GM10266 (cell line): ENCODE measurements at regions not wholly inside any gene's neighbourhood (a gene's known extent, or its start where the extent isn't known, plus 50 kb on each side); places are given as distances from the start of the nearest gene placed in this dataset.

Experiments
- DNase-seq: peaks from one replicate; pipeline ENCODE4 v3.0.0; 2012; ENCODE audit errors: extremely low spot score
- CTCF ChIP-seq: IDR thresholded peaks from 2 replicates; pipeline ENCODE4 v1.5.1; 2012; ENCODE audit warnings: mild to moderate bottlenecking, low read depth; ENCODE audit not compliant: control insufficient read depth, insufficient read depth; ENCODE audit errors: missing control alignments

- no peak for DNase-seq
- no peak for TF ChIP-seq CTCF
Observed at GRCh38 chr4:56243107-56243506, 144.2 kb downstream of the AASDH start.

GRCh38 chr4:56241500-56241899 is 145.8 kb downstream of the AASDH start:
- TF ChIP-seq CTCF = no peak
- no peak for DNase-seq

GRCh38 chr4:56240554-56241174 is 146.6 kb downstream of the AASDH start:
- no peak for DNase-seq
- no peak for TF ChIP-seq CTCF

- no peak for DNase-seq
- no peak for TF ChIP-seq CTCF
Observed at GRCh38 chr4:56238251-56238650, 149.0 kb downstream of the AASDH start.

GRCh38 chr4:56235725-56236124 is 151.6 kb downstream of the AASDH start:
- no peak for TF ChIP-seq CTCF
- DNase-seq = no peak

- TF ChIP-seq CTCF = no peak
- no peak for DNase-seq
Observed at GRCh38 chr4:56235011-56235410, 152.3 kb downstream of the AASDH start.

- no peak for TF ChIP-seq CTCF
- DNase-seq = no peak
Observed at GRCh38 chr4:56234098-56234497, 153.2 kb downstream of the AASDH start.
